D341Med (cell line): ENCODE measurements at regions not wholly inside any gene's neighbourhood (a gene's known extent, or its start where the extent isn't known, plus 50 kb on each side); places are given as distances from the start of the nearest gene placed in this dataset.
A peak's percentile ranks its signal among the peaks of the same experiment; 100 is the strongest.

Experiments used
- DNase-seq: peaks from one replicate; pipeline ENCODE4 v3.0.0; 2012; ENCODE audit warnings: low spot score

- DNase-seq, result no peak
Measured at GRCh38 chr2:51638811-51639210, 606.9 kb upstream of the NRXN1 start.

GRCh38 chr2:51633073-51633472 is 601.1 kb upstream of the NRXN1 start:
- no peak for DNase-seq

GRCh38 chr2:51629406-51629805 is 597.5 kb upstream of the NRXN1 start:
- DNase-seq, result no peak

GRCh38 chr2:51628917-51629316 is 597.0 kb upstream of the NRXN1 start:
- no peak for DNase-seq

GRCh38 chr2:51624995-51625394 is 593.1 kb upstream of the NRXN1 start:
- no peak for DNase-seq

- no peak for DNase-seq
Measured at GRCh38 chr2:51620796-51621195, 588.9 kb upstream of the NRXN1 start.

- no peak for DNase-seq
Measured at GRCh38 chr2:51619961-51620360, 588.0 kb upstream of the NRXN1 start.

GRCh38 chr2:51612387-51612786 is 580.5 kb upstream of the NRXN1 start:
- DNase-seq, result no peak

- no peak for DNase-seq
Measured at GRCh38 chr2:51601706-51602105, 569.8 kb upstream of the NRXN1 start.

- DNase-seq, result no peak
Measured at GRCh38 chr2:51597086-51597485, 565.2 kb upstream of the NRXN1 start.

- no peak for DNase-seq
Measured at GRCh38 chr2:51595836-51596235, 563.9 kb upstream of the NRXN1 start.

GRCh38 chr2:51581636-51582267 is 549.8 kb upstream of the NRXN1 start:
- no peak for DNase-seq

GRCh38 chr2:51579412-51579811 is 547.5 kb upstream of the NRXN1 start:
- DNase-seq, result no peak

- no peak for DNase-seq
Measured at GRCh38 chr2:51575181-51575580, 543.2 kb upstream of the NRXN1 start.

GRCh38 chr2:51559026-51559425 is 527.1 kb upstream of the NRXN1 start:
- no peak for DNase-seq

- DNase-seq, result no peak
Measured at GRCh38 chr2:51553476-51553875, 521.5 kb upstream of the NRXN1 start.

- DNase-seq, result no peak
Measured at GRCh38 chr2:51535763-51536162, 503.8 kb upstream of the NRXN1 start.

GRCh38 chr2:51534166-51534565 is 502.2 kb upstream of the NRXN1 start:
- DNase-seq, result peak; percentile 55

- no peak for DNase-seq
Measured at GRCh38 chr2:51528156-51528555, 496.2 kb upstream of the NRXN1 start.

- DNase-seq, result no peak
Measured at GRCh38 chr2:51526766-51527165, 494.8 kb upstream of the NRXN1 start.

GRCh38 chr2:51516667-51517066 is 484.7 kb upstream of the NRXN1 start:
- no peak for DNase-seq

GRCh38 chr2:51511002-51511401 is 479.1 kb upstream of the NRXN1 start:
- no peak for DNase-seq

GRCh38 chr2:51510303-51510702 is 478.4 kb upstream of the NRXN1 start:
- DNase-seq, result no peak

GRCh38 chr2:51505533-51505932 is 473.6 kb upstream of the NRXN1 start:
- no peak for DNase-seq
